Trophoblast cell (in vitro differentiated cells and primary cell): ENCODE measurements at regions not wholly inside any gene's neighbourhood (a gene's known extent, or its start where the extent isn't known, plus 50 kb on each side); places are given as distances from the start of the nearest gene placed in this dataset.

Experiments used
- DNase-seq, 2 donors: peaks; one replicate each; pipeline ENCODE4 v3.0.0-alpha.2; 2016
- H2AFZ ChIP-seq: 2 replicates; pipeline ENCODE4 v1.6.1; 2013; ENCODE audit warnings: low read length, moderate library complexity, mild to moderate bottlenecking; ENCODE audit not compliant: insufficient read depth, poor library complexity
- H2AK5ac ChIP-seq: 2 replicates; pipeline ENCODE4 v1.6.1; 2013; ENCODE audit warnings: mild to moderate bottlenecking, low read length
- H2BK120ac ChIP-seq: 2 replicates; pipeline ENCODE4 v1.6.1; 2013; ENCODE audit warnings: low read length, mild to moderate bottlenecking, moderate library complexity; ENCODE audit not compliant: insufficient read depth, poor library complexity
- H2BK12ac ChIP-seq: 2 replicates; pipeline ENCODE4 v1.6.1; 2013; ENCODE audit warnings: mild to moderate bottlenecking, low read length, moderate library complexity
- H2BK5ac ChIP-seq: 2 replicates; pipeline ENCODE4 v1.6.1; 2013; ENCODE audit warnings: low read length, low read depth, moderate library complexity, mild to moderate bottlenecking; ENCODE audit not compliant: poor library complexity
- H3K14ac ChIP-seq: 2 replicates; pipeline ENCODE4 v1.6.1; 2013; ENCODE audit warnings: mild to moderate bottlenecking, low read length
- H3K18ac ChIP-seq: 2 replicates; pipeline ENCODE4 v1.6.1; 2013; ENCODE audit warnings: mild to moderate bottlenecking, low read length
- H3K23ac ChIP-seq: 2 replicates; pipeline ENCODE4 v1.6.1; 2013; ENCODE audit warnings: low read length
- H3K27ac ChIP-seq: 2 replicates; pipeline ENCODE4 v1.5.1; 2013; ENCODE audit warnings: low read depth, mild to moderate bottlenecking, inconsistent platforms, low read length, moderate library complexity
- H3K27me3 ChIP-seq: 2 replicates; pipeline ENCODE4 v1.6.1; 2013; ENCODE audit warnings: inconsistent platforms, mild to moderate bottlenecking, low read length, moderate library complexity; ENCODE audit not compliant: insufficient read depth
- H3K36me3 ChIP-seq, 2 experiments: 1 replicate in 1 of 2; 2 replicates in 1 of 2; pipeline ENCODE4 v1.6.1; 2013; ENCODE audit warnings: low read length in 2 of 2, mild to moderate bottlenecking in 2 of 2, moderate library complexity in 1 of 2; ENCODE audit not compliant: insufficient read depth in 2 of 2, control insufficient read depth in 1 of 2
- H3K4ac ChIP-seq: 2 replicates; pipeline ENCODE4 v1.6.1; 2013; ENCODE audit warnings: low read depth, mild to moderate bottlenecking, low read length, moderate library complexity
- H3K4me1 ChIP-seq, 2 experiments: 1 replicate in 1 of 2; 2 replicates in 1 of 2; pipeline ENCODE4 v1.6.1; 2013; ENCODE audit warnings: low read length in 2 of 2, mild to moderate bottlenecking in 2 of 2, moderate library complexity in 1 of 2; ENCODE audit not compliant: insufficient read depth in 2 of 2, control insufficient read depth in 1 of 2
- H3K4me2 ChIP-seq: 2 replicates; pipeline ENCODE4 v1.6.1; 2013; ENCODE audit warnings: inconsistent platforms, mild to moderate bottlenecking, low read length, moderate library complexity
- H3K4me3 ChIP-seq: 2 replicates; pipeline ENCODE4 v1.5.1; 2013; ENCODE audit warnings: mild to moderate bottlenecking, low read depth, low read length, inconsistent platforms
- H3K79me1 ChIP-seq: one replicate; pipeline ENCODE4 v1.6.1; 2013; ENCODE audit warnings: low read length
- H3K79me2 ChIP-seq: 2 replicates; pipeline ENCODE4 v1.6.1; 2013; ENCODE audit warnings: low read length, mild to moderate bottlenecking; ENCODE audit not compliant: control insufficient read depth, insufficient read depth, poor library complexity
- H3K9ac ChIP-seq: 2 replicates; pipeline ENCODE4 v1.6.1; 2013; ENCODE audit warnings: mild to moderate bottlenecking, low read length
- H3K9me3 ChIP-seq: 2 replicates; pipeline ENCODE4 v1.6.1; 2013; ENCODE audit warnings: low read depth, mild to moderate bottlenecking, control low read depth, inconsistent platforms, low read length; ENCODE audit not compliant: insufficient read depth
- H4K12ac ChIP-seq: 2 replicates; pipeline ENCODE4 v1.6.1; 2013; ENCODE audit warnings: low read depth, mild to moderate bottlenecking, low read length, moderate library complexity
- H4K8ac ChIP-seq: 2 replicates; pipeline ENCODE4 v1.6.1; 2013; ENCODE audit warnings: low read depth, mild to moderate bottlenecking, low read length, moderate library complexity
- H4K91ac ChIP-seq: one replicate; pipeline ENCODE4 v1.6.1; 2013; ENCODE audit warnings: low read depth, mild to moderate bottlenecking, low read length, moderate library complexity
- WGBS: extraction: QIAGEN DNeasy Blood & Tissue Kit; methylation state at CpG from one replicate; pipeline ENCODE4 v1.1.7; 2013; ENCODE audit warnings: missing lambda C conversion rate; ENCODE audit not compliant: insufficient read length, insufficient coverage; ENCODE audit errors: extremely low coverage; 5-methylcytosine and 5-hydroxymethylcytosine counted together

DNA sequence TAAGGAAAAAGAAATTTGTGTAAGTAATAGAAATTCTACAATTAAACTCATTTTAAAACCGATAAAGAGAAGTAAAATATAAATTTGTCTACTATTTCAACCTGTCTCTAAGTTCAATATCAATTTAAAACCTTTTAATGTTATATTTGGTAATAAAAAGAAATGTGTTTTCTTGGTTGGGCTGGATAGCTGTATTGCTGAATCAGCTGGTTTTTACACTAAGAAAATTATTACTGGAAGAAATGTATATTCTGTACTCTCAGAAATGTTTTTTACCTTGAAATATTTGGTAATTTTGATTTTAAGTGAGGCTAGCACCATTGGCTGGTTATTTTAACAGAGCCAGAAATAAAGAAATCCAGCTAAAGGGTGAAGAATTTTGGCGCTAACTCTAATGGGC lies 87.1 kb upstream of the CNTNAP4 start:
- Histone ChIP-seq H4K91ac (no peak overlapping the region), H2BK120ac (no peak overlapping the region), H3K36me3 (no peaks in the 10 kb centered on the region), H3K4ac (no peak overlapping the region), H2BK12ac (no peak overlapping the region), H3K18ac (no peak overlapping the region), H2BK5ac (no peak overlapping the region), H3K9me3 (no peaks in the 10 kb centered on the region), H3K27ac (no peak overlapping the region), H2AFZ (no peak overlapping the region), H3K27me3 (no peaks in the 10 kb centered on the region), H3K79me1 (peaks cover 1% of the 10 kb centered on the region), H3K4me1 (peaks cover 4 to 5% of the 10 kb centered on the region in 2 experiments), H4K12ac (no peak overlapping the region), H2AK5ac (no peak overlapping the region), H3K14ac (no peak overlapping the region), H3K79me2 (no peaks in the 10 kb centered on the region), H3K4me3 (no peak overlapping the region), H3K23ac (no peak overlapping the region), H4K8ac (no peak overlapping the region), H3K4me2 (no peak overlapping the region), H3K9ac (no peak overlapping the region)
- no peak for DNase-seq
- WGBS = no CpG with 5 or more reads among the region's 2 CpGs

GRCh38 chr16:76190480-76190879 lies 86.7 kb upstream of the CNTNAP4 start:
- H4K8ac ChIP-seq = no peak overlapping the region
- no peaks in the 10 kb centered on the region for H3K79me2 ChIP-seq
- H3K9me3 ChIP-seq = no peaks in the 10 kb centered on the region
- peaks cover 2% of the 10 kb centered on the region for H3K79me1 ChIP-seq
- H3K27ac ChIP-seq = no peak overlapping the region
- no peak overlapping the region for H3K4me2 ChIP-seq
- H3K23ac ChIP-seq = no peak overlapping the region
- peaks cover 5 to 6% of the 10 kb centered on the region in 2 experiments for H3K4me1 ChIP-seq
- H2BK5ac ChIP-seq = no peak overlapping the region
- no peaks in the 10 kb centered on the region for H3K27me3 ChIP-seq
- no peak overlapping the region for H3K9ac ChIP-seq
- no peak overlapping the region for H2BK120ac ChIP-seq
- no peak overlapping the region for H2AFZ ChIP-seq
- H2BK12ac ChIP-seq = no peak overlapping the region
- no peak overlapping the region for H3K18ac ChIP-seq
- no peak overlapping the region for H3K4me3 ChIP-seq
- no peak overlapping the region for H4K91ac ChIP-seq
- no peak overlapping the region for H2AK5ac ChIP-seq
- H4K12ac ChIP-seq = no peak overlapping the region
- H3K36me3 ChIP-seq = no peaks in the 10 kb centered on the region
- no peak for DNase-seq
- H3K4ac ChIP-seq = no peak overlapping the region
- no peak overlapping the region for H3K14ac ChIP-seq

GRCh38 chr16:76193906-76194615 lies 83.1 kb upstream of the CNTNAP4 start:
- Histone ChIP-seq H3K36me3 (no peaks in the 10 kb centered on the region), H4K8ac (no peak overlapping the region), H3K9me3 (no peaks in the 10 kb centered on the region), H2BK120ac (no peak overlapping the region), H3K23ac (no peak overlapping the region), H3K4me1 (peaks cover 5 to 6% of the 10 kb centered on the region in 2 experiments), H3K9ac (no peak overlapping the region), H3K18ac (no peak overlapping the region), H4K12ac (no peak overlapping the region), H3K27me3 (no peaks in the 10 kb centered on the region), H2AK5ac (no peak overlapping the region), H3K79me2 (no peaks in the 10 kb centered on the region), H2AFZ (no peak overlapping the region), H2BK5ac (no peak overlapping the region), H3K4ac (no peak overlapping the region), H2BK12ac (peak overlapping the region; percentile 75), H3K79me1 (peaks cover 2% of the 10 kb centered on the region), H3K4me2 (no peak overlapping the region), H3K4me3 (no peak overlapping the region), H3K14ac (no peak overlapping the region), H3K27ac (no peak overlapping the region), H4K91ac (peak overlapping the region; percentile 17)
- no CpG with 5 or more reads among the region's 8 CpGs for WGBS
- no peak for DNase-seq

DNA sequence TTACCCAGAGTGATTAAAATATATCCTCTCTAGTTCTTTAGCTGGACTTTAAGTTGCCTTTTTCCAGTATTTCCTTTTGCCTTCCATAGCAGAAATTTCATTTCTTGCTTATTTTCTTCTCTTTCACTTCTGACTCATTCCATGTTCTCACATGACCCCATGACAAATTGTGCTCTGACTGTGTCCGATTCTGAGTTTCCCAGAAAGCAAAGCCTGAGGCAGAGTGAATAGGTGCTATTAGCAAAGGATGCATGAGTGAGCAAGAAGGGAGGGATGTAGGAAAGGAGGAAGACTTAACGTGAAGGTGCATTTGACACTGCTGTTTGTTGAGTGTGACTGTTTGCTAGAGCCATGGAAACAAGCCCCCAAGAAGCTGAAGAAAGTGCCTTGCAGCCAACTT lies 82.6 kb upstream of the CNTNAP4 start:
- no peaks in the 10 kb centered on the region for H3K27me3 ChIP-seq
- H3K4me1 ChIP-seq = peaks cover 5 to 6% of the 10 kb centered on the region in 2 experiments
- no peak overlapping the region for H3K23ac ChIP-seq
- peak; percentile 25 to 40 for DNase-seq
- H2BK12ac ChIP-seq = no peak overlapping the region
- no peak overlapping the region for H3K18ac ChIP-seq
- H3K79me2 ChIP-seq = no peaks in the 10 kb centered on the region
- H2BK5ac ChIP-seq = no peak overlapping the region
- H3K4ac ChIP-seq = no peak overlapping the region
- H2AK5ac ChIP-seq = no peak overlapping the region
- H4K8ac ChIP-seq = no peak overlapping the region
- H3K4me2 ChIP-seq = no peak overlapping the region
- no peaks in the 10 kb centered on the region for H3K9me3 ChIP-seq
- H3K4me3 ChIP-seq = no peak overlapping the region
- H3K27ac ChIP-seq = no peak overlapping the region
- H3K36me3 ChIP-seq = no peaks in the 10 kb centered on the region
- H2BK120ac ChIP-seq = no peak overlapping the region
- no peak overlapping the region for H3K9ac ChIP-seq
- WGBS = no CpG with 5 or more reads among the region's 2 CpGs
- H3K79me1 ChIP-seq = peaks cover 2% of the 10 kb centered on the region
- no peak overlapping the region for H2AFZ ChIP-seq
- H4K91ac ChIP-seq = no peak overlapping the region
- no peak overlapping the region for H4K12ac ChIP-seq
- H3K14ac ChIP-seq = no peak overlapping the region
